ENCODE measurements at regions not wholly inside any gene's neighbourhood (a gene's known extent, or its start where the extent isn't known, plus 50 kb on each side); places are given as distances from the start of the nearest gene placed in this dataset.

DNA sequence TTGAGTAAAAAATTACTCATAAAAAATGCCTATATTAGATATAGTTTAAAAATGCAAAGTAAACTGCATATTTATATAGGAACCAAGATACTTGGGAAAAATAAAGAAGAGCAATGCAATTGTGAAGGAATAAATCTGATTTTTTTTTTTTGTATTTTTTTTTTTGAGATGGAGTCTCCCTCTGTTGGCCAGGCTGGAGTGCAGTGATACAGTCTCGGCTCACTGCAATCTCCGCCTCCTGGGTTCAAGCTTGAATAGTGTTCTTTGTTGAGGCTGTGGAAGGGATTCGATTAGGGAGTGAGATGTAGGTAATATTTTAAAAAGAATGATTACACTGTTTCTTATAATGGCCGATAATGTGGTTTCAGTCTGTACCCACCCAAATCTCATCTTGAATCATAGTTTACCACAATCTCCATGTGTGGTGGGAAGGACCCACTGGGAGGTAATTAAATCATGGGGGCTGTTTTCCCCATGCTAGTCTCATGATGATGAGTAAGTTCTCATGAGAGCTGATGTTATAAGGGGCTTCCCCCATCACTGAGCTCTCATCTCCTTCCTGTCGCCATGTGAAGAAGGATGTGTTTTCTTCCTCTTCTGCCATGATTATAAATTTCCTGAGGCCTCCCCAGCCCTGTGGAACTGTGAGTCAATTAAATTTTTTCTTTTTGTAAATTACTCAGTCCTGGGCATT is 1765.9 kb downstream of the PLA2G4A start:
- H3K4me2 ChIP-seq (ENCODE audit: low read length), result no peak overlapping the region
- TF ChIP-seq POLR2AphosphoS5 (IDR thresholded peaks at IDR 0.05), result no peak
- TF ChIP-seq MXI1 (conservative IDR thresholded peaks at IDR 0.05; ENCODE audit: poor library complexity, severe bottlenecking), result no peak
- no peak for TF ChIP-seq EZH2 (IDR thresholded peaks at IDR 0.05; ENCODE audit: borderline replicate concordance, insufficient read depth, low read length, poor library complexity, severe bottlenecking)
- no peak for TF ChIP-seq RAD21 (conservative IDR thresholded peaks at IDR 0.05)
- no peak for TF ChIP-seq TAF1 (IDR thresholded peaks at IDR 0.05; ENCODE audit: low read depth)
- no peaks in the 10 kb centered on the region for H3K79me2 ChIP-seq (replicated peaks; ENCODE audit: insufficient read depth, low read length)

DNA sequence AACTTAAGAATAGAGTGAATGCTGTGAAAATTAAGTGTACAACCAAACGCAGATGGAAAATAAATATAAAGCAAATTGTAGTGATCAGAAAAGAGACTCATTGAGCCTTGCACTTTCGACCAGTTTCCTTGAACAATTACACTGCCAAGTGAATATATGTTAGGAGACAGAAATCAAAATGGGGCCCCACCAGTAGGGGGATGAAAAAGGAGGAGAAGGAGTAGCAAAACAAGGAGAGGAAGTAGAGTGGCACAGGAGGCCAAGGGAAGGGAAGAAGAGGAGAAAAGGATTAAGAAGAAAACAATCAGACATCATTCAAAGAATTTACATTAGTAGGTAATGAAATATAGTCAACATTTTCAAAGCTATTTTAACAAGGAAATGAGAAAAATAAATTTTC is 1770.6 kb downstream of the PLA2G4A start:
- Histone ChIP-seq H2AFZ (ENCODE audit: low read depth, low read length) (no peak overlapping the region), H3K9me2 (ENCODE audit: insufficient read depth, low read length) (no peaks in the 10 kb centered on the region), H3K9me3 (ENCODE audit: low read length) (no peaks in the 10 kb centered on the region), H3K27me3 (ENCODE audit: insufficient read depth, low read depth, low read length) (no peaks in the 10 kb centered on the region), H3K27ac (ENCODE audit: low read length) (no peak overlapping the region), H3K9ac (ENCODE audit: low read length) (no peak overlapping the region), H3F3A (ENCODE audit: insufficient read depth, low read length, poor library complexity, severe bottlenecking) (no peaks in the 10 kb centered on the region), H3K4me2 (ENCODE audit: low read length) (no peak overlapping the region), H3K79me2 (replicated peaks; ENCODE audit: insufficient read depth, low read length) (no peaks in the 10 kb centered on the region), H4K20me1 (ENCODE audit: insufficient read depth) (no peaks in the 10 kb centered on the region), H3K36me3 (ENCODE audit: insufficient read depth, low read length) (no peaks in the 10 kb centered on the region), H3K4me3 (ENCODE audit: low read length) (no peak overlapping the region)
- TF ChIP-seq EP300 (conservative IDR thresholded peaks at IDR 0.05; ENCODE audit: poor library complexity, severe bottlenecking), result no peak
- TF ChIP-seq, protein P1, sequence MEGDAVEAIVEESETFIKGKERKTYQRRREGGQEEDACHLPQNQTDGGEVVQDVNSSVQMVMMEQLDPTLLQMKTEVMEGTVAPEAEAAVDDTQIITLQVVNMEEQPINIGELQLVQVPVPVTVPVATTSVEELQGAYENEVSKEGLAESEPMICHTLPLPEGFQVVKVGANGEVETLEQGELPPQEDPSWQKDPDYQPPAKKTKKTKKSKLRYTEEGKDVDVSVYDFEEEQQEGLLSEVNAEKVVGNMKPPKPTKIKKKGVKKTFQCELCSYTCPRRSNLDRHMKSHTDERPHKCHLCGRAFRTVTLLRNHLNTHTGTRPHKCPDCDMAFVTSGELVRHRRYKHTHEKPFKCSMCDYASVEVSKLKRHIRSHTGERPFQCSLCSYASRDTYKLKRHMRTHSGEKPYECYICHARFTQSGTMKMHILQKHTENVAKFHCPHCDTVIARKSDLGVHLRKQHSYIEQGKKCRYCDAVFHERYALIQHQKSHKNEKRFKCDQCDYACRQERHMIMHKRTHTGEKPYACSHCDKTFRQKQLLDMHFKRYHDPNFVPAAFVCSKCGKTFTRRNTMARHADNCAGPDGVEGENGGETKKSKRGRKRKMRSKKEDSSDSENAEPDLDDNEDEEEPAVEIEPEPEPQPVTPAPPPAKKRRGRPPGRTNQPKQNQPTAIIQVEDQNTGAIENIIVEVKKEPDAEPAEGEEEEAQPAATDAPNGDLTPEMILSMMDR (IDR thresholded peaks at IDR 0.05; ENCODE audit: poor library complexity, severe bottlenecking), result no peak
- TF ChIP-seq SMC3 (conservative IDR thresholded peaks at IDR 0.05; ENCODE audit: poor library complexity), result no peak
- TF ChIP-seq EZH2 (IDR thresholded peaks at IDR 0.05; ENCODE audit: borderline replicate concordance, insufficient read depth, low read length, poor library complexity, severe bottlenecking), result no peak
- TF ChIP-seq, protein P2, sequence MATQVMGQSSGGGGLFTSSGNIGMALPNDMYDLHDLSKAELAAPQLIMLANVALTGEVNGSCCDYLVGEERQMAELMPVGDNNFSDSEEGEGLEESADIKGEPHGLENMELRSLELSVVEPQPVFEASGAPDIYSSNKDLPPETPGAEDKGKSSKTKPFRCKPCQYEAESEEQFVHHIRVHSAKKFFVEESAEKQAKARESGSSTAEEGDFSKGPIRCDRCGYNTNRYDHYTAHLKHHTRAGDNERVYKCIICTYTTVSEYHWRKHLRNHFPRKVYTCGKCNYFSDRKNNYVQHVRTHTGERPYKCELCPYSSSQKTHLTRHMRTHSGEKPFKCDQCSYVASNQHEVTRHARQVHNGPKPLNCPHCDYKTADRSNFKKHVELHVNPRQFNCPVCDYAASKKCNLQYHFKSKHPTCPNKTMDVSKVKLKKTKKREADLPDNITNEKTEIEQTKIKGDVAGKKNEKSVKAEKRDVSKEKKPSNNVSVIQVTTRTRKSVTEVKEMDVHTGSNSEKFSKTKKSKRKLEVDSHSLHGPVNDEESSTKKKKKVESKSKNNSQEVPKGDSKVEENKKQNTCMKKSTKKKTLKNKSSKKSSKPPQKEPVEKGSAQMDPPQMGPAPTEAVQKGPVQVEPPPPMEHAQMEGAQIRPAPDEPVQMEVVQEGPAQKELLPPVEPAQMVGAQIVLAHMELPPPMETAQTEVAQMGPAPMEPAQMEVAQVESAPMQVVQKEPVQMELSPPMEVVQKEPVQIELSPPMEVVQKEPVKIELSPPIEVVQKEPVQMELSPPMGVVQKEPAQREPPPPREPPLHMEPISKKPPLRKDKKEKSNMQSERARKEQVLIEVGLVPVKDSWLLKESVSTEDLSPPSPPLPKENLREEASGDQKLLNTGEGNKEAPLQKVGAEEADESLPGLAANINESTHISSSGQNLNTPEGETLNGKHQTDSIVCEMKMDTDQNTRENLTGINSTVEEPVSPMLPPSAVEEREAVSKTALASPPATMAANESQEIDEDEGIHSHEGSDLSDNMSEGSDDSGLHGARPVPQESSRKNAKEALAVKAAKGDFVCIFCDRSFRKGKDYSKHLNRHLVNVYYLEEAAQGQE (IDR thresholded peaks at IDR 0.05; ENCODE audit: borderline replicate concordance), result no peak
- TF ChIP-seq POLR2AphosphoS5 (IDR thresholded peaks at IDR 0.05), result no peak
- no peak for TF ChIP-seq TAF1 (IDR thresholded peaks at IDR 0.05; ENCODE audit: low read depth)
- no peak for TF ChIP-seq MXI1 (conservative IDR thresholded peaks at IDR 0.05; ENCODE audit: poor library complexity, severe bottlenecking)
- TF ChIP-seq RAD21 (conservative IDR thresholded peaks at IDR 0.05), result no peak

More for the DNA sequence above, 1765.9 kb downstream of the PLA2G4A start:
- Histone ChIP-seq H3K9ac (ENCODE audit: low read length) (no peak overlapping the region), H3K27ac (ENCODE audit: low read length) (no peak overlapping the region), H4K20me1 (ENCODE audit: insufficient read depth) (no peaks in the 10 kb centered on the region), H3K9me3 (ENCODE audit: low read length) (no peaks in the 10 kb centered on the region), H2AFZ (ENCODE audit: low read depth, low read length) (no peak overlapping the region), H3K9me2 (ENCODE audit: insufficient read depth, low read length) (no peaks in the 10 kb centered on the region), H3K27me3 (ENCODE audit: insufficient read depth, low read depth, low read length) (no peaks in the 10 kb centered on the region), H3K36me3 (ENCODE audit: insufficient read depth, low read length) (no peaks in the 10 kb centered on the region), H3K4me3 (ENCODE audit: low read length) (no peak overlapping the region), H3F3A (ENCODE audit: insufficient read depth, low read length, poor library complexity, severe bottlenecking) (no peaks in the 10 kb centered on the region)
